ENCODE measurements at regions not wholly inside any gene's neighbourhood (a gene's known extent, or its start where the extent isn't known, plus 50 kb on each side); places are given as distances from the start of the nearest gene placed in this dataset.

- no peak for TF ChIP-seq CTCF (IDR thresholded peaks at IDR 0.05; ENCODE audit: low read depth, low read length, missing input control)
- TF ChIP-seq GABPA (IDR thresholded peaks at IDR 0.05 in 1 of 2, conservative IDR thresholded peaks at IDR 0.05 in 1 of 2) = no peak
- no peak for TF ChIP-seq JUND (IDR thresholded peaks at IDR 0.05)
- no peak for TF ChIP-seq ATF3 (IDR thresholded peaks at IDR 0.05)
- TF ChIP-seq YY1 (IDR thresholded peaks at IDR 0.05) = no peak
- no peak for TF ChIP-seq RAD21 (IDR thresholded peaks at IDR 0.05)
- TF ChIP-seq FOXA2 (IDR thresholded peaks at IDR 0.05) = no peak
- no peak for TF ChIP-seq MAX (IDR thresholded peaks at IDR 0.05)
- no peak for TF ChIP-seq TAF1 (conservative IDR thresholded peaks at IDR 0.05)
Measured at GRCh38 chr20:63067721-63068560, 61.2 kb upstream of the BHLHE23 start.
